Body of pancreas (tissue), 4 donors: ENCODE measurements at regions not wholly inside any gene's neighbourhood (a gene's known extent, or its start where the extent isn't known, plus 50 kb on each side); places are given as distances from the start of the nearest gene placed in this dataset.

Experiments
- CTCF ChIP-seq, 7 experiments: fragments of 450-650 bp in 4 of 7; fragments of 200-600 bp in 3 of 7; sonication (generic) in 3 of 7; IDR thresholded peaks; one replicate each; pipeline ENCODE4 v1.5.1; 2016 to 2019; ENCODE audit warnings: antibody characterized with exemption in 7 of 7
- POLR2A ChIP-seq, 3 donors: fragments of 450-650 bp; IDR thresholded peaks; one replicate each; pipeline ENCODE4 v1.6.1; 2016; ENCODE audit warnings: antibody characterized with exemption in 3 of 3, mild to moderate bottlenecking in 2 of 3

GRCh38 chr21:15352009-15352408 is 287.2 kb upstream of the NRIP1 start:
- TF ChIP-seq POLR2A (IDR thresholded peaks at IDR 0.05) (no peak), CTCF (IDR thresholded peaks at IDR 0.05) (no peak)
